ENCODE measurements at regions not wholly inside any gene's neighbourhood (a gene's known extent, or its start where the extent isn't known, plus 50 kb on each side); places are given as distances from the start of the nearest gene placed in this dataset.
"Not testable (repeated sequence)": the region's sequence is repeated elsewhere in the genome, so short reads cannot be mapped to it uniquely, and the experiment has no call there.

- DNase-seq, result not testable (repeated sequence)
These were observed 319.2 kb downstream of the SPATA31A1 start for GRCh38 chr9:39674437-39675210.

- DNase-seq, result not testable (repeated sequence)
These were observed 319.7 kb downstream of the SPATA31A1 start for GRCh38 chr9:39675211-39675553.

GRCh38 chr9:39678534-39679263, 323.2 kb downstream of the SPATA31A1 start:
- not testable (repeated sequence) for DNase-seq

- not testable (repeated sequence) for DNase-seq
These were observed 325.4 kb downstream of the SPATA31A1 start for GRCh38 chr9:39680694-39681401.

- not testable (repeated sequence) for DNase-seq
These were observed 373.4 kb downstream of the SPATA31A1 start for GRCh38 chr9:39728862-39729261.

- not testable (repeated sequence) for DNase-seq
These were observed 389.4 kb downstream of the SPATA31A1 start for GRCh38 chr9:39744898-39745297.

GRCh38 chr9:39775570-39775969, 420.1 kb downstream of the SPATA31A1 start:
- DNase-seq, result not testable (repeated sequence)

- not testable (repeated sequence) for DNase-seq
These were observed 435.9 kb downstream of the SPATA31A1 start for GRCh38 chr9:39791356-39791755.

- not testable (repeated sequence) for DNase-seq
These were observed 442.5 kb downstream of the SPATA31A1 start for GRCh38 chr9:39797935-39798334.

GRCh38 chr9:39799252-39799651, 443.8 kb downstream of the SPATA31A1 start:
- DNase-seq, result not testable (repeated sequence)

GRCh38 chr9:39802561-39802960, 447.1 kb downstream of the SPATA31A1 start:
- DNase-seq, result not testable (repeated sequence)

GRCh38 chr9:39809401-39810226, 454.1 kb downstream of the SPATA31A1 start:
- not testable (repeated sequence) for DNase-seq

- not testable (repeated sequence) for DNase-seq
These were observed 454.9 kb downstream of the SPATA31A1 start for GRCh38 chr9:39810401-39810800.

GRCh38 chr9:39811615-39812014, 456.1 kb downstream of the SPATA31A1 start:
- DNase-seq, result not testable (repeated sequence)

- DNase-seq, result not testable (repeated sequence)
These were observed 473.0 kb downstream of the SPATA31A1 start for GRCh38 chr9:39828457-39828856.
